Esophagus (tissue), 2 donors: ENCODE measurements at regions not wholly inside any gene's neighbourhood (a gene's known extent, or its start where the extent isn't known, plus 50 kb on each side); places are given as distances from the start of the nearest gene placed in this dataset.

Source experiments
- H3K27ac ChIP-seq, 2 donors: one replicate each; pipeline ENCODE4 v1.5.1; 2013; ENCODE audit warnings: low read depth in 2 of 2, mild to moderate bottlenecking in 2 of 2, inconsistent platforms in 1 of 2, low read length in 1 of 2, moderate library complexity in 1 of 2
- H3K27me3 ChIP-seq, 2 donors: one replicate each; pipeline ENCODE4 v1.6.1; 2013; ENCODE audit warnings: low read length in 2 of 2, control low read depth in 1 of 2, mild to moderate bottlenecking in 1 of 2; ENCODE audit not compliant: insufficient read depth in 2 of 2, control insufficient read depth in 1 of 2
- H3K36me3 ChIP-seq, 2 donors: one replicate each; pipeline ENCODE4 v1.6.1; 2013; ENCODE audit warnings: low read length in 1 of 2; ENCODE audit not compliant: control insufficient read depth in 2 of 2, insufficient read depth in 2 of 2
- H3K4me1 ChIP-seq, 2 donors: one replicate each; pipeline ENCODE4 v1.6.1; 2013; ENCODE audit warnings: low read length in 1 of 2; ENCODE audit not compliant: control insufficient read depth in 2 of 2, insufficient read depth in 2 of 2
- H3K4me3 ChIP-seq, 2 donors: one replicate each; pipeline ENCODE4 v1.5.1; 2013; ENCODE audit warnings: low read length in 2 of 2, mild to moderate bottlenecking in 2 of 2, low read depth in 1 of 2, moderate library complexity in 1 of 2
- H3K9me3 ChIP-seq, 2 donors: one replicate each; pipeline ENCODE4 v1.6.1; 2013; ENCODE audit warnings: mild to moderate bottlenecking in 2 of 2, low read depth in 1 of 2, low read length in 1 of 2, moderate library complexity in 1 of 2; ENCODE audit not compliant: control insufficient read depth in 2 of 2, insufficient read depth in 1 of 2
- WGBS, 2 donors: extraction: QIAGEN DNeasy Blood & Tissue Kit; methylation state at CpG; one replicate each; pipeline ENCODE4 v1.1.7; 2013; 5-methylcytosine and 5-hydroxymethylcytosine counted together
- donor health status: healthy with polysubstance abuse.
- donor health status: Bipolar disorder and iron deficiency.

GRCh38 chr20:52869698-52870501, 102.3 kb upstream of the TSHZ2 start:
- no peaks in the 10 kb centered on the region for H3K9me3 ChIP-seq
- H3K4me3 ChIP-seq: no peak overlapping the region
- H3K36me3 ChIP-seq: no peaks in the 10 kb centered on the region
- WGBS, 2 donors: 70 to 73% methylated on average over 6 of the region's 6 CpGs
- H3K27ac ChIP-seq: no peak overlapping the region
- H3K4me1 ChIP-seq: no peaks in the 10 kb centered on the region
- H3K27me3 ChIP-seq: no peaks in the 10 kb centered on the region

- Histone ChIP-seq H3K4me1 (peaks cover 0 to under 1% of the 10 kb centered on the region in 2 donors), H3K27ac (no peak overlapping the region), H3K27me3 (no peaks in the 10 kb centered on the region), H3K36me3 (no peaks in the 10 kb centered on the region), H3K4me3 (no peak overlapping the region), H3K9me3 (no peaks in the 10 kb centered on the region)
- 88 to 98% methylated on average over 2 of the region's 2 CpGs for WGBS, 2 donors
Measured at GRCh38 chr20:52869276-52869675, 102.9 kb upstream of the TSHZ2 start.

GRCh38 chr20:52867305-52867704, 104.9 kb upstream of the TSHZ2 start:
- peaks cover 0 to 2% of the 10 kb centered on the region in 2 donors for H3K4me1 ChIP-seq
- H3K4me3 ChIP-seq: no peak overlapping the region
- H3K27ac ChIP-seq: no peak overlapping the region
- H3K9me3 ChIP-seq: no peaks in the 10 kb centered on the region
- no peaks in the 10 kb centered on the region for H3K27me3 ChIP-seq
- no peaks in the 10 kb centered on the region for H3K36me3 ChIP-seq
- WGBS, 2 donors: 68 to 71% methylated on average over 4 of the region's 4 CpGs

- H3K4me3 ChIP-seq: no peak overlapping the region
- no peak overlapping the region for H3K27ac ChIP-seq
- peaks cover 0 to 2% of the 10 kb centered on the region in 2 donors for H3K4me1 ChIP-seq
- H3K9me3 ChIP-seq: no peaks in the 10 kb centered on the region
- H3K27me3 ChIP-seq: no peaks in the 10 kb centered on the region
- 57 to 59% methylated on average over 6 of the region's 6 CpGs for WGBS, 2 donors
- H3K36me3 ChIP-seq: no peaks in the 10 kb centered on the region
Measured at GRCh38 chr20:52864916-52865605, 107.1 kb upstream of the TSHZ2 start.

GRCh38 chr20:52859156-52859876, 112.8 kb upstream of the TSHZ2 start:
- peaks cover 0 to 2% of the 10 kb centered on the region in 2 donors for H3K4me1 ChIP-seq
- H3K27ac ChIP-seq: peak overlapping the region; percentile 48 to 68
- H3K9me3 ChIP-seq: no peaks in the 10 kb centered on the region
- H3K27me3 ChIP-seq: no peaks in the 10 kb centered on the region
- WGBS, 2 donors: 38 to 58% methylated on average over 8 of the region's 8 CpGs
- H3K4me3 ChIP-seq: no peak overlapping the region
- no peaks in the 10 kb centered on the region for H3K36me3 ChIP-seq

GRCh38 chr20:52852714-52853113, 119.4 kb upstream of the TSHZ2 start:
- no peaks in the 10 kb centered on the region for H3K4me1 ChIP-seq
- no peak overlapping the region for H3K4me3 ChIP-seq
- 51 to 66% methylated on average over 3 of the region's 3 CpGs for WGBS, 2 donors
- no peaks in the 10 kb centered on the region for H3K36me3 ChIP-seq
- no peaks in the 10 kb centered on the region for H3K27me3 ChIP-seq
- H3K9me3 ChIP-seq: no peaks in the 10 kb centered on the region
- H3K27ac ChIP-seq: no peak overlapping the region

GRCh38 chr20:52847731-52848359, 124.3 kb upstream of the TSHZ2 start:
- Histone ChIP-seq H3K4me1 (peaks cover 0 to 9% of the 10 kb centered on the region in 2 donors), H3K27ac (peak overlapping the region; percentile 85 to 87), H3K36me3 (no peaks in the 10 kb centered on the region), H3K27me3 (no peaks in the 10 kb centered on the region), H3K4me3 (no peak overlapping the region), H3K9me3 (no peaks in the 10 kb centered on the region)
- WGBS, 2 donors: 55 to 68% methylated on average over 2 of the region's 2 CpGs

GRCh38 chr20:52847029-52847660, 125.0 kb upstream of the TSHZ2 start:
- Histone ChIP-seq H3K4me1 (peaks cover 0 to 9% of the 10 kb centered on the region in 2 donors), H3K4me3 (no peak overlapping the region), H3K27me3 (no peaks in the 10 kb centered on the region), H3K36me3 (no peaks in the 10 kb centered on the region), H3K27ac (peak overlapping the region; percentile 69 to 82), H3K9me3 (no peaks in the 10 kb centered on the region)
- 39 to 40% methylated on average over 4 of the region's 4 CpGs for WGBS, 2 donors

GRCh38 chr20:52845044-52845443, 127.1 kb upstream of the TSHZ2 start:
- Histone ChIP-seq H3K4me3 (no peak overlapping the region), H3K36me3 (no peaks in the 10 kb centered on the region)

More at GRCh38 chr20:52845044-52845443, 127.1 kb upstream of the TSHZ2 start:
- Histone ChIP-seq H3K27me3 (peaks cover 0 to 2% of the 10 kb centered on the region in 2 donors), H3K4me1 (peaks cover 0 to 9% of the 10 kb centered on the region in 2 donors), H3K9me3 (no peaks in the 10 kb centered on the region), H3K27ac (no peak overlapping the region)
